NCI-H2081 (cell line): ENCODE measurements at regions not wholly inside any gene's neighbourhood (a gene's known extent, or its start where the extent isn't known, plus 50 kb on each side); places are given as distances from the start of the nearest gene placed in this dataset.

Experiments used
- DNase-seq, 2 experiments: peaks; one replicate each; lab custom pipeline; 2025; lab: John Stamatoyannopoulos, UW

- no peak for DNase-seq
These were observed 83.3 kb downstream of the ALDH8A1 start for GRCh38 chr6:134866563-134866962.

- no peak for DNase-seq
These were observed 85.3 kb downstream of the ALDH8A1 start for GRCh38 chr6:134864558-134864957.

GRCh38 chr6:134863763-134864510, 86.0 kb downstream of the ALDH8A1 start:
- DNase-seq: no peak

- no peak for DNase-seq
These were observed 95.5 kb downstream of the ALDH8A1 start for GRCh38 chr6:134854366-134854765.

- DNase-seq: no peak
These were observed 96.5 kb downstream of the ALDH8A1 start for GRCh38 chr6:134853111-134854055.

GRCh38 chr6:134851548-134851947, 98.4 kb downstream of the ALDH8A1 start:
- no peak for DNase-seq

- DNase-seq: no peak
These were observed 99.1 kb downstream of the ALDH8A1 start for GRCh38 chr6:134850721-134851305.

GRCh38 chr6:134849920-134850447, 99.9 kb downstream of the ALDH8A1 start:
- no peak for DNase-seq

- no peak for DNase-seq
These were observed 101.8 kb downstream of the ALDH8A1 start for GRCh38 chr6:134848076-134848475.

GRCh38 chr6:134846865-134847264, 103.0 kb downstream of the ALDH8A1 start:
- DNase-seq: no peak

GRCh38 chr6:134846031-134846430, 103.9 kb downstream of the ALDH8A1 start:
- DNase-seq: no peak

GRCh38 chr6:134844120-134844519, 105.8 kb downstream of the ALDH8A1 start:
- no peak for DNase-seq

GRCh38 chr6:134840086-134840867, 109.6 kb downstream of the ALDH8A1 start:
- DNase-seq: no peak

GRCh38 chr6:134835993-134836392, 113.9 kb downstream of the ALDH8A1 start:
- no peak for DNase-seq

GRCh38 chr6:134830940-134831339, 119.0 kb downstream of the ALDH8A1 start:
- peak in 1 of 2 experiments; percentile 6 for DNase-seq

- DNase-seq: no peak
These were observed 119.7 kb downstream of the ALDH8A1 start for GRCh38 chr6:134830194-134830593.

- DNase-seq: no peak
These were observed 121.3 kb downstream of the ALDH8A1 start for GRCh38 chr6:134828641-134829040.

GRCh38 chr6:134826889-134827737, 122.8 kb downstream of the ALDH8A1 start:
- no peak for DNase-seq

GRCh38 chr6:134823710-134824034, 126.2 kb downstream of the ALDH8A1 start:
- no peak for DNase-seq

GRCh38 chr6:134822920-134823709, 126.8 kb downstream of the ALDH8A1 start:
- peak; percentile 64 to 77 for DNase-seq
